HG03571 (cell line): ENCODE measurements at regions not wholly inside any gene's neighbourhood (a gene's known extent, or its start where the extent isn't known, plus 50 kb on each side); places are given as distances from the start of the nearest gene placed in this dataset.
"Not testable (repeated sequence)": the region's sequence is repeated elsewhere in the genome, so short reads cannot be mapped to it uniquely, and the experiment has no call there.

Experiments
- ATAC-seq: cut with Tn5 transposase; IDR thresholded peaks from one replicate; pipeline ENCODE4 v1.9.1; 2021; ENCODE audit not compliant: unreplicated experiment

DNA sequence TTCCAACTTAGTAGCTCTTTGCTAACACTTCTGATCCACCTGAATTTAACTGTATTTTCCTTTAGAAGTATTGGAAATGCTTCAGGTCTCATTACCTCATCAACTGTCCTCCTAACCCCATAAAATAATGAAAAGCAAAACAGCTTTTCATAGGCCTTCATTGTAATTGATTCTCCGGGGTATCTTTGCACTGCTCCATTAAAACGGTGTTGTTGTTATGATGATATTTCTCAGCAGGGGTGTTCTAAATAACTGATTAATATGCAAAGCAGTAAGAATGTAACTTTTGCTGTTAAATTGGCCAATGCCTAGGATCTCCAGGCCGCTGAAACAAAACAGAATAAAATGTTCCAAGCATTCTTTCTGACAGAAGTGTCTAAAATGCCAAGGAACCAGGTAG, 1983.2 kb downstream of the EFNA5 start:
- no peak for ATAC-seq

DNA sequence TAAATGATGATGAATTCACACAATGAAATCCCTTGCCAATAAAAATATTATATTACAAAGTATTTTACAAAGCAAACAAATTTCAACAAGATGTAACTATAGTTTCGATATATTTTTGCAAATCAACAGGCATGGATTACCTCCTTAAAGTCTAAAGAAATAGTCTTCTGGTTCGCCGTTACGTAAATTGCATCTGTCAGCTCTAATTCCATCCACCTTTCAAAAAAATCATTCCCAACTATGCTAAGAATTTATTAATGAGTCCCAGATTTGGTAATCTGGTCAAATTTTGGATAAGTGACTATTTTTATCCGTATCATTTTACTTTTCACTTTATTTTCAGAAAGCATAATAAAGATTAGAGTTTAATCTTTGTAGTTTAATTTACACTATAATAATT, 1984.9 kb downstream of the EFNA5 start:
- no peak for ATAC-seq

DNA sequence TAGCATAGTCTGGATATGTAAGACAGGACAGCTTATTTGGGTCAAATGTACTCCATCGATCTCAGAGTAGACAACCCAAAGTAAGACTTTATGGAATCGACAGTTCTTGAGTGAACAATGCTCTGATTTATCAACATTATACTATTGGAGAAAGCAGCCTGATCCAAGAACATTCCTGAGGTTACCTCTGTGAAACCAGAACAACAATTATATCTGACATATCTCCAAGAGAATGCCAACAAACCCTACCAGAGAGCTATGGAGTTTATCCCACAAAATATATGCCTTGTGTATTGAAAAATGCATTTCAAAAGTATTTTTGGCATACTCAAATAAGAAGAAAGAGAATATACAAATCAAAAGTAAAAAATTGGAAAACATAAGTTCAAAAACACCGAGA, 1985.9 kb downstream of the EFNA5 start:
- ATAC-seq = no peak

DNA sequence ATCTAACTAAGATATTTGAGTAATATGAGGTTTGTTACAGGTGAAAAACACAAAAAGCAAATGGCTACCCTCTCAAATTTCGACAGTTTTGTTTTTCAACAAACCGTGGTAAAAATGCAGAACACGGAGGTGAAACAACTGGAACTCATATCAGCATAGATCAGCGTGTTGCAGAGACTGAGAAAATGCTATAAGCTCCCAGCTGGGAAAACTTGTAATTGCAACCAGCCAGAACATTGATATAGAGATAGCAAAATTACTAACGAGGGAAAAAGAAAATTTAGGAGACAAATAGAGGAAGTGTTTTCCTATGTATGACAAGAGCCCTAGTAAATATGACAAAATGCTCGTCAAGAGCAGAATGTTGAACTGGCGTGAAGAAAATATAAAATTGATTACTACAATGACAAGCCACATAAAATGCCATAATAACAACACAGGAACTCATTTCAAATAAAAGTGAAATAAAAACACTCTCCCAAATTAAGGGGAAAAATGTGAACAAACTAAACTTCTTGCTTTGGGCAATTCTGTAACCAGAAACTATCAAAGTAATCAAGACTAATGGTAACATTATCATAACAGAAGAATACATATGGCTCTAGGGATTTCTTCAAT, 1989.8 kb downstream of the EFNA5 start:
- no peak for ATAC-seq

DNA sequence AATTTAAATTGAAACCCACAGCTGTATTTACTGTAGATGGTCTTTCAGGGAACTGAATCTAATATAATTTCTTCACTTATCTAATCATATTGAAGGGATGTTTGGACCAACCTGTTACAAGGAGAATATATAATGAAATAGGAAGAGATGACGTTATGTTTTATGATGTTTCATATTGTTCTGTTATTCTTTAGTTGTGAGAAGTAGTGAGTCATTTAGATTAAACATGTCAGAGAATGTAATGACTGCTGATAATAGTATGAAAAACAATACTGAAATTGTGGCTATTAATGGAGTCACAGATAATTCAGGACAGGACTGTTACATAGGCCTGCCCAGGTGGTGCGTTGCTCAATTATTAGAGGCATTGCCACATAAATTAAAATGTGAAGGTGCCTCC, 1993.4 kb downstream of the EFNA5 start:
- ATAC-seq = no peak

DNA sequence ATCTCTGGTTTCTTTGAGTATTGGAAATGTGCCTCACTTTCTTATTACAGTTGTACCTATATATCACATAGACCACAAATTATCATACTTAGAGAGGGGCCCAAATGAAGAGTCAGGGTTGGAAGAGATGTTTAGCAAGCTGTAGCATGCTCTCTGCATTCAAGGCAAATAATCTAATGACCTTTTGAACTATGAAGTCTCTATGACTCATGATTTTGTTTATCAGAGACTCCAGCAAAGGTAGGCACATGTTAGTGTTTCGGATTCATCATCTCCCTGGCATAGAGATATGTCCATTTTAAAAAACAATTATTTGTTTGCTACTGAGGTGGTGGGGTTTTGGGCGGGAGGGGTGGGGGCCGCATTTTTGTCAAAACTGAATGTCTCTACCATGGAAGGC, 2000.1 kb downstream of the EFNA5 start:
- no peak for ATAC-seq

DNA sequence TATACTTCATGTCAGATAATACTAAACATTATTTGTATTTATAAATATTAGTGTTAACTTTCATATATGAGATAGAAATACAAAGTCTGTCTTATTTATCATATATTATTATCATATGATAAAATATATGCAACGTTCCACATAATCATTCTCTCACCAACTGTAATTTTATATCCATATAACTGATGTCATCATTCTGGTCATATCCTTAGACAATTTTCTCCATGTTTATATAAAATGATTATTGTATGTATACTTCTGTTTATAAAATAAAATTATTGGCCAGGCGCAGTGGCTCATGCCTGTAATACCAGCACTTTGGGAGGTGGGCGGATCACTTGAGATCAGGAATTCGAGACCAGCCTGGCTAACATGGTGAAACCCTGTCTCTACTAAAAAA, 2007.1 kb downstream of the EFNA5 start:
- ATAC-seq = no peak

DNA sequence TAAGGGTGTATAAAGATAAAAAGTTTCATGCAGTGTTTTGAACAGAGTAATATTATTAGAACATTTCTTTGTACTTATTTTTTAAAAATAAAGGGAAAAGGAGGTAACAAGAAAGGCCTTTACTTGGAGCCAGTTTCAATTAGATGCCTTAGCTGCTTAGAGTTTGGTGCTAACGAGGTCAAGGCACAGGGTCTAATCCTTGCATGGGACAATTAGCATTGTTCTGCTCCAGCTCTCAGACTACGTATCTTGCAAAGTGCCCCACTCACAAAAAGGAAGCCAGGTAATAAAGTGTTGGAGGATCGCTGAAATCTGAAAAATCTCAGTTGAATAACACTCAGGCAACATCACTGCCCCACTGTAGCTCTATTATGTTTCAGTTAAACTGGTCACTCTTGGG, 2011.3 kb downstream of the EFNA5 start:
- ATAC-seq = no peak

DNA sequence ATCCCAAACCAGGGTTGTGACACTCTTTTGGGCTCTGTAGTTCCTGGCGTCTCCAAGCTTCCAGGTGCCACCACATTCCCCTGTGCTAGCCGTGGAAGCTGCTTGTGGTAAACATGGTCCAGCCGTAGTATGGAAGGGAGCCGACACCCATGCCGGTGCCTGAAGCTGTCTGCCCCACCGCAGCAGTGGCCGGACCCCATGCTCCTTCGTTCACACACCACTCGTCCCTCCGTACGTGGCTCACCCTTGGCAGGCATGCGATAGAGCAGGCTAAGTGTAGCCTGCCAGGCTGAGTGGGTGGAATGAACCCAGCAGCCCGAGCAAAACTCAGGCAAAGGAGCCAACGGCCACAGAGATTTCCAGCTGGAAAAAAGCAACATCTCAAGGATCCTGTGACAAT, 2030.4 kb downstream of the EFNA5 start:
- ATAC-seq = no peak

DNA sequence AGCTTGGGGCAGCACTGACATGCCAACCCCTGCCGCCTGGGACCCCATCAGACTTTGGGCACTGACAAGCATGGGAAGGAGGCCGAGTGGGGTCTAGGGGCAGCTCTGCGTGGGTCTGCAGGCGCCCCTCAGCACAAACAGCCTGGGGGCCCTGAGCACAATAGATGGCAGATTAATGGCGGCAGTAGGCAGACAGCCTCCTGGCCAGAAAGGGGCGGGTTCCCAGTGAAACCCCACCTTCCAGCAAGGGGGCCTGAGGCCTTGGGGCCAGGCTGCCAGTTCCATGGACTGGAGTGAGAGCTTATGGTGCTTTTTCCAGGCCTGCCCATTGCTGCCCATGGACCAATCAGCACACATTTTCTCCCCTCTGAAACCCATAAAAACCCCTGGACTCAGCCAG, 2031.2 kb downstream of the EFNA5 start:
- ATAC-seq = no peak

DNA sequence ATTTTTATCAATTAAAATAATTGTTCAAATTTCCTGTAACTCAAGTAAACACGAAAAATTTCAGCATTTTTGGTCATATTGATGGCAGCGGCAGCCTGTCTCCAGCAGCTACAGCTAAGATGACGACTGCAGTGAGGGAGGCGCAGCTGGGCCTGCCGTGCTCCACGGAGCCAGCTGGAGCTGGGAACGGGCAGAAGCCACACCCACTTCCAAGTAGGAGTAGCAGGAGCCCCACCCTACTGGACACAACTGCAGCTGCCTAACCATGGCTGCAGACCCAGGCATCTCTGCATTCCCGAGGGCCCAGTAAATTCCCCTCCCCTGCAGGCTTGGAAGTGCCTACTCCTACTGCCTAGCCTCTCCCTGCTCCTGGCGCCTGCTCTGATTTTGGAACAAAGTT, 2031.7 kb downstream of the EFNA5 start:
- ATAC-seq = no peak

DNA sequence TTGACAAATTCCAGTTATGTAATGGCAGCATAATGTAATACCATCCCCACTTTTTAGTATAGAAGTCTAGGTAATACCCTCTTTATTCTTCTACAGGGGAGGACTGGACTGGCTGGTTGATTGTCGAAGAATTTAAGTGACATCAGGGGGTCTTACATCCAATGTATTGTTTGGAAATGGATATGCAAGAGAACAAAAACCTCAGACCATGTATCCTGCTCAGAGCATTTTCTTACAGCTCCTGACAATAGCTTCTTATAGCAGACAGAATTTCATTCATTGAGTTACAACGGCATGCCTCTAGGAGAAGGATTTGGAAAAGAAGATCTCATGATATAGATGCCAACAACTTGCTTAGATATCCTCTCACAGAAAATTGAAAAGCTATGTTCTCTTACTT, 2032.3 kb downstream of the EFNA5 start:
- no peak for ATAC-seq

DNA sequence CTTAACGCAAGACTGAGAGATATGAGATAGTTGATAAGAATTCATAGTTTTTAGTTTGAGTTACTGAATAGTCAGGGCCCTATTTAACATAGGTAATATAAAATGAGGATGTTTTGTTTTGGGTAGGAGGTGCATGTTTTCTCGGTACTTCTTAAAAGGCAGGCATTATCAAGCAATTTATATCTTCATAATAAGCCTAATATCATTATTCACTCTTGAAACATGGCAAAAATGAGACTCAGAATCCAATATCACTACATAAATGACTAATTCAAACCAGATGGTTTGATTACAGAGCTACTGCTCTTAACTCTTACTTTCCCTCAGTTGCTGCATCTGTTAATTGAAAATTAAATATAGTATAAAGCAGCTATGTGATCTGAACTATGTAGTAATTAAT, 2038.7 kb downstream of the EFNA5 start:
- ATAC-seq = no peak

DNA sequence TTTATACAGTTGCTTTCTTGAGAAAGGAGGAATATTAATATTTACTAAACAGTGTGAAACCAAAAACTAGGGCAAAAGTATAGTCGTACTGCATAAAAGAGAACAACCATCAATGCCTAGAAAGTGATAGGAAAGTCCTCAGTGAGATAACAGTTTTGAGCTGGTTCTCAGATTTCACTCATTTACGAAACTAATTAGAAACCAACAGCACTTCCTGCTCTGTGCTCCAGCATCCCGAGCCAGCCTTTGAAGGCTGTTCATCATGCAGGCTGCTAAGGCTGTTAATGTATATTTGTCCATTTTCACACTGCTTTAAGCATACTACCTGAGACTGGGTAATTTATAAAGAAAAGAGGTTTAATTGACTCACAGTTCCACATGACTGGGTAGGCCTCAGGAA, 2039.9 kb downstream of the EFNA5 start:
- ATAC-seq = no peak

DNA sequence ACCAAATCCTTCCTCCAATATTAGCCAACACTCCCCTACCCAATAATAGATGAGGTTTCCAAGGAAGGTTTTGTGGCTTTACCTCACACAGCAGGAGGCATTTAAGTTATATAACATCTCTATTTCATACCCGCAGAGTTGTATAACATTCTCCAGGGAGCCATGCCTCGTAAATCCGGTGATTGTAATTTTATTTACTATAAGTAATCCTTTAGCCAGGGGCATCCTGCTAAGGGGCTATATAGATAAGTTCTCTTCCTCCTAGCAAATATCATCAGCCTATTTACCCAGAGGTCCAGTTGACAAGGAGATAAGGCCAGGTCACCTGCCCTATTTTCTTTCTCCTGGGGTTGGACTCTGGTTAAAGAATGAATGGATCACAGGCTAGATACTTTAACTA, 2051.0 kb downstream of the EFNA5 start:
- no peak for ATAC-seq

DNA sequence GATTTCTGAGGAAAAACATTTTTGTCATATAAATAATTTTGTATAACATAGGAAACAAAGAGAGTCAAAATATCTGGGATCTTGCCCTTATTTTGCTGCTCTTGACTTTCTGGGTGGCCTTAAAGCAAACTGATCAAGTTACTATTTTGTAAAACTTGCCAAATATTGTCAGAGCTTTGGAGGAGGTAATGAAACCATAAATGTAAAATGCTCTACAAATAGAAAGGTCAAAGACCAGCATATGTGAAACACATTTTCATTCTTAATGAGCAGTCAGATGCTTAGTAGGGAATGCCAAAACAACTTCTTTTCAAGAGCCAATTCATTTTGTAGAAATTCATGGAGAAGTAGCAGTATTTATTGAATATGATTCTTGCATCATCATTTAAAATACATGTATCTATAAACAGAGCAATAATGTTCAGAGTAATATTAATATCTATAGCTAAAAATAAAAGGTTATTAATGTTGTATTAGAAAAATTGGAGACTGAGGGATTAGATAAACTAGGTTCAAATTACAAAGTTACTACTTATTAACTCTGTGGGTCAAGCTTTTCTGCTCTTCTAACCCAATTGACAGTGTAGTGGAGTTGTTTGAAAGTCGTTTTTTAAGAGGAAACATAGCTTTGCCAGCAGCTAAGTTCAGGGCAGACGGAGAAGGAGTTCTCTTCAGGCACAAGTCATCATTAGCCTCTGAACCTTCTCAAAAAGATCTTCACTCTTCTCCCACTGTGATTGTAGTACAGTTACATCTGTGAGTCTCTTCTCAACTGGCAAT, 2053.1 kb downstream of the EFNA5 start:
- no peak for ATAC-seq

DNA sequence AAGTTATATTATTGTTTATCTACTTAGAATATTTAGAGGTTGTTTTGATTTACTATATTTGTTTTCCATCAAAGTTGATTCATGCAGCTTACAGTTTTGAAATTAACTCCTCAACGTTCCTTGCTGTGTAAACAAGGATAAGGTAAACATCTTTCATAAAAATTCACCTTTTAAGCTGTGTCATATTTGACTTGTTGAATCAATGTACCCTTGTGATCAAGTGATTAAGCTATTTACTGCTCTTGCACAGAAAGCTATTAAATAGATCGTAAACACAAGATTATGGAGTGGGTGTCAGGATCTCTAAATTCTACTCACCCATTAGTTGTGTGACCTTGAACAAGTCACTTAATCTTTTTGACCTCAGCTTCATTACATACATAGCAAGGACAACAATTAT, 2054.0 kb upstream of the NUDT12 start:
- no peak for ATAC-seq

DNA sequence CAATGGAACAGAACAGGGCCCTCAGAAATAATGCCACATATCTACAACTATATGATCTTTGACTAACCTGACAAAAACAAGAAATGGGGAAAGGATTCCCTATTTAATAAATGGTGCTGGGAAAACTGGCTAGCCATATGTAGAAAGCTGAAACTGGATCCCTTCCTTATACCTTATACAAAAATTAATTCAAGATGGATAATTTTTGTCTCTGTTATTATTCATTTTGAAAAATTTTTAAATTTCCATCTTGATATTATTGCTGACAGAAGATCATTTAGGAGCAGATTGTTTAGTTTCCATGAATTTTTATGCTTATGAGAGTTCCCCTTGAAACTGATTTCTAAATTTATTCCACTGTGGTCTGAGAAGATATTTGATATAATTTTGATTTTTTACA, 2039.8 kb upstream of the NUDT12 start:
- ATAC-seq = not testable (repeated sequence)

DNA sequence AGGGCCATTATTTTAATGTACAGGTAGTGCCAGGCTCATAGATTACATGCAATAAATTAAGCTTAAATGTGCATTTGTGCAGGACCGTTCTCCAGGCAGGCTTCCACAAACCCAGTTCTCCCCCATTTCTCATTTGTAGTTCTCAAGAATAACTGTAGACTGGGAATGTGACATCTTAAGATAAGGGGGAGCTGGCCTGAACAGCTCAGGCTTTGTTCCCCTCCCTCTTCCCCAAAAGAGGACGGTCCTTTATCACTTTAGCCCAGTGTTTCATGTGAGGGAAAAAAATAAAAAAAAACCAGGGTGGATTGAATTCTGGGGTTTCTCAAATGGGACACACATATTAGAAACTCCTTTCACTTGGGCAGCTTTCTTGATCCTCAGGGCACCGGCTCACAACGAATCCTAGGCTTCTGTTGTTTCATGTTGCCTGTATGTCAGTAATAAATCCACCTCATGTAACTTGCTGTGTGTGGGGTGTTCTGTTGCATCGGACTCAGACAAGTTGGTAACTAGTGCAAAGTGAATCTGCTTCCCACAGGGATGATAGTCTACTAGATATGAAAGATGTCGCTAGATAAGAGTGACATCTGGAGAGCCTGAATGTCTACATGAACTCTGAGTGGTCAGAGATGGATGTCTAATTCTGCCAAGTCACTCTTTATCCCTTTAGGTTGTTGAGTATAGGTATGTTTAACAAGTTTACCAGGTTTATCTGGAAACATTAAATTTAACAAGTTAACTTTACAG, 2030.6 kb upstream of the NUDT12 start:
- ATAC-seq = no peak

DNA sequence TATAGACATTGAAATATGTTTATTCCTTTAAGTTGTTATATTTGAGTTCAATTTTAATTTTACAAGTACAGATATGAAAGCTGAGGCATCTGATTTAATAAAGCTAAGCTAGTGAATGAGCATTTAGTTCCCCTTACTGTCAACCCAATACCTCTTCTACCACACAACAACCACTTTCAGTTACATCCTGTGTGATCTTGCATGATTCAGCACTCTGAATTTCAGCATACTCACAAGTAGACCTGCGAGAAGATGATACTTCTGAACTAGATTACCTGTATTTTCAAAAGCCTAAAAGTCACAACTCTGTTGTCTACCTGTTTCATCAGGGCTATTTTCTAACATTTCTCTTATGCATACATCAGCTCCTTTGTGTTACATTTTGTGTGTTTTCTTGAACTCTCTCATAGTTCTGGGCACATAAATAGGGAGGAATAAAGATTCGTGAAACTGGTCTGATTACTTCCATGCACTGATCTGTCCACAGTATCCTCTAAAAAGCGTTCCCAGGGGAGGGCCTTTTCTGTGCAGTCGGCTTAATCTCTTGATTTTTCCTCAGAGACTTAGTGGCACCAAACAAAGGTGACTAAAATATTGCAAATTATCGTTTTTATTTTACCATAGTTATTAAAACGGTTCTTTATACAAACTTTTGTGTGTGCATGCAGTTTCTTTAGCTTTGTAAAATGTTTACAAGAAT, 2025.5 kb upstream of the NUDT12 start:
- no peak for ATAC-seq

DNA sequence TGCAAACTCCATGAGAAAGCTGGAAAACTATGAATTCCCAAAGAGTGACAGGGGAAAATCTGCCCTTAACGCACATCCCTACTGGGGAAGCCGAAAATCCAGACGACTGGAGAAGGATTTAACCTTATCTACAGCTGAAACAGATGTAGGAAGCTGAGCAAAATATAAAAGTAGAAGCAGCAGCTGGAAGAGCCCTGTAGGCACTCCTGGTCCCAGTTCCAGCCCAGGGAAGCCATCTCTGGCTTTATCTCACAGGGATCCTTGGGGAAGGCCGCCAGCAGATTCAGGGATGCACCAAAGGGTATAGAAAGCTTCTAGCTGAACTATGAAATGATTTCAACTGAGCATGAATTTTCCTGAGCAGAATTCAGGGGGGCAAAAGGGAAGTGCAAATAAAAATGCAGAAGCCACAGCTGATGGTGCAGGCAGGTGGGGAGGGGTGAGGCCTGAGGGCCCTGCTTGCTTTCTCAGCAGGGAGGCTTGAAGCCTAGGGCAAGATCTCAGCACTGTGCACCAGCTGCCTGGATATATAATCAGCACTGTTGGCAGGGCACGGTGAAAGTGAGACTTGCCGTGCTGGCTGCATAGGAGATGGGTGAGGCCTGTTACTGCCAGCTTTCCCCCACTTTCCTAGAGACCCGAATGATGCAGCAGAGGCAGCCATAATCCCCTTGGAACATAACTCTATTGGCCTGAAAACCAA, 2019.5 kb upstream of the NUDT12 start:
- no peak for ATAC-seq
